Small intestine (tissue), 7 donors: ENCODE measurements at regions not wholly inside any gene's neighbourhood (a gene's known extent, or its start where the extent isn't known, plus 50 kb on each side); places are given as distances from the start of the nearest gene placed in this dataset.
"Not testable (repeated sequence)": the region's sequence is repeated elsewhere in the genome, so short reads cannot be mapped to it uniquely, and the experiment has no call there.

ENCODE experiments used
- DNase-seq, 2 donors: peaks; one replicate each; pipeline versions ENCODE4 v3.0.0 to v3.0.0-alpha.2; 2013
- FAIRE-seq: peaks from 2 replicates; lab custom pipeline; 2012; peaks lifted over from hg19 to GRCh38; lab: Jason Lieb, UNC
- H3K27ac ChIP-seq, 3 donors: one replicate each; pipeline ENCODE4 v1.5.1; 2013; ENCODE audit warnings: low read length in 2 of 3, mild to moderate bottlenecking in 2 of 3, control low read depth in 1 of 3, inconsistent platforms in 1 of 3, low read depth in 1 of 3, moderate library complexity in 1 of 3
- H3K27me3 ChIP-seq, 3 donors: one replicate each; pipeline ENCODE4 v1.6.1; 2013; ENCODE audit warnings: low read length in 3 of 3, inconsistent platforms in 1 of 3; ENCODE audit not compliant: control insufficient read depth in 3 of 3, insufficient read depth in 3 of 3
- H3K36me3 ChIP-seq, 3 donors: one replicate each; pipeline ENCODE4 v1.6.1; 2013; ENCODE audit warnings: low read length in 3 of 3, inconsistent platforms in 1 of 3, low read depth in 1 of 3, mild to moderate bottlenecking in 1 of 3, moderate library complexity in 1 of 3; ENCODE audit not compliant: control insufficient read depth in 3 of 3, insufficient read depth in 2 of 3
- H3K4me1 ChIP-seq, 3 donors: one replicate each; pipeline ENCODE4 v1.6.1; 2013; ENCODE audit warnings: low read length in 2 of 3, inconsistent platforms in 1 of 3, low read depth in 1 of 3, mild to moderate bottlenecking in 1 of 3, moderate library complexity in 1 of 3; ENCODE audit not compliant: control insufficient read depth in 3 of 3, insufficient read depth in 2 of 3
- H3K4me3 ChIP-seq, 3 donors: one replicate each; pipeline ENCODE4 v1.5.1; 2013; ENCODE audit warnings: low read length in 3 of 3, control low read depth in 1 of 3, inconsistent platforms in 1 of 3, low read depth in 1 of 3, mild to moderate bottlenecking in 1 of 3, moderate library complexity in 1 of 3
- H3K9me3 ChIP-seq, 2 donors: one replicate each; pipeline ENCODE4 v1.6.1; 2013; ENCODE audit warnings: low read depth in 1 of 2, low read length in 1 of 2; ENCODE audit not compliant: control insufficient read depth in 2 of 2, insufficient read depth in 1 of 2
- WGBS, 3 donors: extraction: QIAGEN DNeasy Blood & Tissue Kit; methylation state at CpG; one replicate each; pipeline ENCODE4 v1.1.7; 2013; 5-methylcytosine and 5-hydroxymethylcytosine counted together
- donor health status: healthy with polysubstance abuse.
- donor health status: control.
- donor health status: control.
- donor health status: Bipolar disorder and iron deficiency.
- donor health status: healthy.

- not testable (repeated sequence) for H3K4me1 ChIP-seq, H3K4me3 ChIP-seq, H3K9me3 ChIP-seq, H3K27me3 ChIP-seq, H3K36me3 ChIP-seq, DNase-seq, FAIRE-seq, H3K27ac ChIP-seq
- WGBS, 3 donors, result 85 to 90% (median 88%) methylated on average over 18 to 28 of the region's 29 CpGs
These were observed 71.8 kb downstream of the TMEM121 start for GRCh38 chr14:105598040-105598763.

- not testable (repeated sequence) for H3K27me3 ChIP-seq, FAIRE-seq, H3K36me3 ChIP-seq, H3K27ac ChIP-seq, H3K4me1 ChIP-seq, H3K4me3 ChIP-seq, DNase-seq
- WGBS, 3 donors, result 75 to 87% (median 78%) methylated on average over 15 to 25 of the region's 26 CpGs
- H3K9me3 ChIP-seq, result peaks cover 0 to 10% of the 10 kb centered on the region in 2 donors
These were observed 72.7 kb downstream of the TMEM121 start for GRCh38 chr14:105598925-105599586.

GRCh38 chr14:105600195-105600938 is 74.0 kb downstream of the TMEM121 start:
- not testable (repeated sequence) for FAIRE-seq, H3K4me3 ChIP-seq, DNase-seq, H3K27me3 ChIP-seq, H3K27ac ChIP-seq, H3K36me3 ChIP-seq, H3K4me1 ChIP-seq
- peaks cover 0 to 13% of the 10 kb centered on the region in 2 donors for H3K9me3 ChIP-seq
- WGBS, 3 donors, result 87 to 93% (median 89%) methylated on average over 34 to 52 of the region's 52 CpGs

GRCh38 chr14:105600939-105601359 is 74.6 kb downstream of the TMEM121 start:
- WGBS, 3 donors, result 75 to 88% (median 76%) methylated on average over 11 to 19 of the region's 19 CpGs
- FAIRE-seq (no peak), DNase-seq (no peak)
- Histone ChIP-seq H3K27me3 (no peaks in the 10 kb centered on the region), H3K9me3 (peaks cover 0 to 17% of the 10 kb centered on the region in 2 donors), H3K36me3 (no peaks in the 10 kb centered on the region), H3K27ac (no peak overlapping the region), H3K4me1 (peaks cover 0 to 7% (median 0%) of the 10 kb centered on the region in 3 donors), H3K4me3 (no peak overlapping the region)

GRCh38 chr14:105601360-105602242 is 75.2 kb downstream of the TMEM121 start:
- FAIRE-seq (no peak), DNase-seq (no peak)
- 79 to 86% (median 86%) methylated on average over 19 to 20 of the region's 20 CpGs for WGBS, 3 donors

GRCh38 chr14:105602243-105602750 is 75.9 kb downstream of the TMEM121 start:
- peaks cover 0 to 7% (median 0%) of the 10 kb centered on the region in 3 donors for H3K4me1 ChIP-seq
- H3K27ac ChIP-seq, result no peak overlapping the region
- WGBS, 3 donors, result 89 to 93% (median 92%) methylated on average over 9 of the region's 9 CpGs
- no peak overlapping the region for H3K4me3 ChIP-seq
- peaks cover 0 to 17% of the 10 kb centered on the region in 2 donors for H3K9me3 ChIP-seq
- DNase-seq (no peak), FAIRE-seq (no peak)
- H3K36me3 ChIP-seq, result no peaks in the 10 kb centered on the region
- no peaks in the 10 kb centered on the region for H3K27me3 ChIP-seq

More at GRCh38 chr14:105601360-105602242, 75.2 kb downstream of the TMEM121 start:
- H3K9me3 ChIP-seq, result peaks cover 0 to 17% of the 10 kb centered on the region in 2 donors
- peaks cover 0 to 7% (median 0%) of the 10 kb centered on the region in 3 donors for H3K4me1 ChIP-seq
- no peak overlapping the region for H3K27ac ChIP-seq
- H3K27me3 ChIP-seq, result no peaks in the 10 kb centered on the region
- no peak overlapping the region for H3K4me3 ChIP-seq
- H3K36me3 ChIP-seq, result no peaks in the 10 kb centered on the region

GRCh38 chr14:105602799-105603793 is 76.7 kb downstream of the TMEM121 start:
- H3K4me3 ChIP-seq, result no peak overlapping the region
- H3K36me3 ChIP-seq, result no peaks in the 10 kb centered on the region
- DNase-seq, result peak in 1 of 2 donors; percentile 65
- no peak overlapping the region for H3K27ac ChIP-seq
- peaks cover 0 to 7% (median 0%) of the 10 kb centered on the region in 3 donors for H3K4me1 ChIP-seq
- no peak for FAIRE-seq
- no peaks in the 10 kb centered on the region for H3K27me3 ChIP-seq
- H3K9me3 ChIP-seq, result peaks cover 0 to 17% of the 10 kb centered on the region in 2 donors
- 79 to 85% (median 85%) methylated on average over 6 of the region's 6 CpGs for WGBS, 3 donors
